ENCODE measurements at regions not wholly inside any gene's neighbourhood (a gene's known extent, or its start where the extent isn't known, plus 50 kb on each side); places are given as distances from the start of the nearest gene placed in this dataset.

DNA sequence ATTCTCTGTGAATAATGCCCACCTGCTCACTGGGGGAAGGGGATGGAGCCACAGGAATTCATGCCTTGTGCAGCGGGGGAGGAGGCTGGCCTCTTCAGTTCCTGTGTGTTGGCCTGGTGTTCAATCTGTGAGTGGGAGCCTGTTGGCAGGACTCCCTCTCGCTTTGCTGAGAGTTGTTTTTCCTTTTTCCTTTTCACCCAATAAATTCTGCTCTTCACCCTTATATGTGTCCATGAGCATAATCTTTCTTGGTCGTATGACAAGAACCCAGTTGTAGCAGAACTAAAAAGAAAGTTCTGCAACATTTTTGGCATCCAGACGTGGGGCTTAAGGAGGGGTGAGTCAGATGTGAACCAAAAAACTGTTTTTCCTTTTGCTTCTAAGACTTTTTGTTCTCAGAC is 235.2 kb upstream of the HDX start:
- Histone ChIP-seq H3K9me3 (replicated peaks in 1 of 3) (no peaks in the 10 kb centered on the region), H3K27ac (no peak overlapping the region), H3K36me3 (replicated peaks in 1 of 2) (no peaks in the 10 kb centered on the region), H3K4me3 (no peak overlapping the region), H3K4me1 (replicated peaks in 1 of 2) (no peaks in the 10 kb centered on the region), H3K27me3 (peaks cover 5% of the 10 kb centered on the region)
- WGBS, 4 donors = 28 to 59% (median 45%) methylated on average over 3 to 4 of the region's 4 CpGs
- TF ChIP-seq, protein P1, sequence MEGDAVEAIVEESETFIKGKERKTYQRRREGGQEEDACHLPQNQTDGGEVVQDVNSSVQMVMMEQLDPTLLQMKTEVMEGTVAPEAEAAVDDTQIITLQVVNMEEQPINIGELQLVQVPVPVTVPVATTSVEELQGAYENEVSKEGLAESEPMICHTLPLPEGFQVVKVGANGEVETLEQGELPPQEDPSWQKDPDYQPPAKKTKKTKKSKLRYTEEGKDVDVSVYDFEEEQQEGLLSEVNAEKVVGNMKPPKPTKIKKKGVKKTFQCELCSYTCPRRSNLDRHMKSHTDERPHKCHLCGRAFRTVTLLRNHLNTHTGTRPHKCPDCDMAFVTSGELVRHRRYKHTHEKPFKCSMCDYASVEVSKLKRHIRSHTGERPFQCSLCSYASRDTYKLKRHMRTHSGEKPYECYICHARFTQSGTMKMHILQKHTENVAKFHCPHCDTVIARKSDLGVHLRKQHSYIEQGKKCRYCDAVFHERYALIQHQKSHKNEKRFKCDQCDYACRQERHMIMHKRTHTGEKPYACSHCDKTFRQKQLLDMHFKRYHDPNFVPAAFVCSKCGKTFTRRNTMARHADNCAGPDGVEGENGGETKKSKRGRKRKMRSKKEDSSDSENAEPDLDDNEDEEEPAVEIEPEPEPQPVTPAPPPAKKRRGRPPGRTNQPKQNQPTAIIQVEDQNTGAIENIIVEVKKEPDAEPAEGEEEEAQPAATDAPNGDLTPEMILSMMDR (IDR thresholded peaks at IDR 0.05) = no peak
- no peak for TF ChIP-seq POLR2A (IDR thresholded peaks at IDR 0.05)
- no peak for DNase-seq
- intact Hi-C loops (cut with DNase I) = no loop called here

DNA sequence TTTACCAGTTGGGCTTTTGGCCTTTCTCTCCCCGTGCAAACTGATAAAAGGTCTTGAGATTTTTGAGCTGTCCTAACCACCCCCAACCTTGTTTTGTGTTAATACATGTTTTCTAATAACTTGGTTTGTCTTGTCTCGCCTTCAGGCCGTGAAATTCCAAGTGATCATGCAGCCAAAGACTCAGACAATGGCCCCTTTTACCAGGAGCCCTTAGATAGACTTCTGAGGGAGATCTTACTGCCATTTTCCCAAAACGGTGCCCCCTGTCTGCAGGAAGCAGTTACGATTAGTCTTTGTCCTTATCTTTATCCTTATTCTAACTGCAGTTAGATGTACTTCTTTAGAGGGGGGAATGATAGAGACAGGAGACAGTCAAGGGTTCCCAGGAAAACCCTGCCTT is 245.3 kb upstream of the HDX start:
- H3K4me1 ChIP-seq (replicated peaks in 1 of 2) = no peaks in the 10 kb centered on the region
- no peaks in the 10 kb centered on the region for H3K9me3 ChIP-seq (replicated peaks in 1 of 3)
- no peak for DNase-seq
- no peaks in the 10 kb centered on the region for H3K36me3 ChIP-seq (replicated peaks in 1 of 2)
- H3K27ac ChIP-seq = no peak overlapping the region
- H3K4me3 ChIP-seq = no peak overlapping the region
- intact Hi-C loops (cut with DNase I) = loop anchor here in 1 of 2 donors (10.0 kb wide), 1 partner anchor 287 kb away; no protein-coding TSS in a partner anchor
- WGBS, 4 donors = 50 to 77% (median 63%) methylated on average over 5 of the region's 5 CpGs
- H3K27me3 ChIP-seq = peaks cover 11% of the 10 kb centered on the region
- no peak for TF ChIP-seq POLR2A (IDR thresholded peaks at IDR 0.05)
- TF ChIP-seq, protein P1 (IDR thresholded peaks at IDR 0.05) = no peak

- H3K4me1 ChIP-seq (replicated peaks in 1 of 2) = no peaks in the 10 kb centered on the region
- no peaks in the 10 kb centered on the region for H3K9me3 ChIP-seq (replicated peaks in 1 of 3)
- no peak overlapping the region for H3K4me3 ChIP-seq
- WGBS, 4 donors = 63 to 76% (median 64%) methylated on average over 4 to 6 of the region's 6 CpGs
- peaks cover 11% of the 10 kb centered on the region for H3K27me3 ChIP-seq
- DNase-seq = no peak
- no peak overlapping the region for H3K27ac ChIP-seq
- H3K36me3 ChIP-seq (replicated peaks in 1 of 2) = no peaks in the 10 kb centered on the region
- TF ChIP-seq POLR2A (IDR thresholded peaks at IDR 0.05) = no peak
- TF ChIP-seq, protein P1 (IDR thresholded peaks at IDR 0.05) = no peak
- intact Hi-C loops (cut with DNase I) = loop anchor here in 1 of 2 donors (10.0 kb wide), 1 partner anchor 286 kb away; no protein-coding TSS in a partner anchor
Measured at GRCh38 chrX:84748965-84749656, 246.9 kb upstream of the HDX start.

GRCh38 chrX:84760560-84760959 is 243.1 kb upstream of the APOOL start:
- Histone ChIP-seq H3K9me3 (replicated peaks in 1 of 3) (no peaks in the 10 kb centered on the region), H3K4me1 (replicated peaks in 1 of 2) (no peaks in the 10 kb centered on the region), H3K36me3 (replicated peaks in 1 of 2) (no peaks in the 10 kb centered on the region), H3K27me3 (no peaks in the 10 kb centered on the region), H3K4me3 (no peak overlapping the region), H3K27ac (no peak overlapping the region)
- TF ChIP-seq, protein P1 (IDR thresholded peaks at IDR 0.05) = no peak
- TF ChIP-seq POLR2A (IDR thresholded peaks at IDR 0.05) = no peak
- WGBS, 4 donors = 43 to 60% (median 53%) methylated on average over 1 of the region's 1 CpG
- no peak for DNase-seq
- intact Hi-C loops (cut with DNase I) = no loop called here

All from adrenal gland (tissue), 9 donors.